ENCODE measurements at regions not wholly inside any gene's neighbourhood (a gene's known extent, or its start where the extent isn't known, plus 50 kb on each side); places are given as distances from the start of the nearest gene placed in this dataset.

DNA sequence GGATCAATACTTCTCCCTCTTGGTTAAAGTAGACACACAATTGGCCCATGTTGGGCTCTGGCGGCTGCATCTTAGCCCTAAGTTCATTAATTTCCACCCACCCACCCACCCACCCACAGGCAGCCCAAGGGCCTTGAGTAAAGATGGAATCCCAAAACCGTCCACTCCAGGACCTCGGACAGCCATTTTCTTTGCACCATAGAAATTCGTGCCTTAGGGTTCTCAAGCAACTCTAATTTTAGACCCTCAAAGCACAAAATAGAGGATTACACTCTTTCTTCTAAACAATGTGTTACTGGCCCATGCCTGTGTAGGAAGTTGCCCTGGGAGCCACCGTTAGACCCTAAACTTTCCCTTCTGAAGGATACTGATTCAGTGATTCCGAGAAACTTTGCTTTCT lies 568.5 kb downstream of the IRX1 start:
- Mint-ChIP-seq H3K36me3 (ENCODE audit: insufficient read depth, unreplicated experiment) (no peaks in the 10 kb centered on the region), H3K4me3 (ENCODE audit: low read depth, unreplicated experiment) (no peak overlapping the region), H3K4me1 (ENCODE audit: low read depth, unreplicated experiment) (no peaks in the 10 kb centered on the region), H3K9me3 (ENCODE audit: low read depth, unreplicated experiment) (peaks cover 11% of the 10 kb centered on the region), H3K27me3 (ENCODE audit: unreplicated experiment) (no peaks in the 10 kb centered on the region), H3K27ac (ENCODE audit: unreplicated experiment) (no peak overlapping the region)
- BruUV-seq (replicated peaks) = no TSS peak
- no peak for TF ChIP-seq CTCF (IDR thresholded peaks at IDR 0.05; ENCODE audit: unreplicated experiment)
- no peak for DNase-seq
- CTCF ChIA-PET = no interaction called here
- intact Hi-C loops (cut with micrococcal nuclease; ENCODE audit: unreplicated experiment) = no loop called here

DNA sequence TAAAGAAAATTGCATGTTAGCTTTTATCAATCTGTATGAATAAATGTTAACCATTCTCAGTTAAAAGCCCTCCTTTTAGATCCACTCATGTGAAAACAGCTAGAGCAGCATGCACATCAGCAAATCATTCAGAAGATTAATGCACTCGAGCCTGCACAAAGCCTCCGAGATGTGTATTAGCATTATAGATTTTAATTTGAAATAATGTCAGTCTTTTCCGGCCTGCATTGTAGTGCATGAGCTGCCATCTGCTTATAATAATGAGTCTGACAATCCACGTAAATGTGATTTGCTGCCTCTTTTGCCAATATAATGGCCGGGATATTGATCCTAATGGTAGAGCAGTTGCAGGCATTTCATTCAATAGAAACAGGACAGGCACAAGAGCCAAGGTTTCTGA lies 585.1 kb downstream of the IRX1 start:
- DNase-seq = no peak
- Mint-ChIP-seq H3K27ac (ENCODE audit: unreplicated experiment) (no peak overlapping the region), H3K27me3 (ENCODE audit: unreplicated experiment) (no peaks in the 10 kb centered on the region), H3K9me3 (ENCODE audit: low read depth, unreplicated experiment) (peaks cover 9% of the 10 kb centered on the region), H3K4me1 (ENCODE audit: low read depth, unreplicated experiment) (no peaks in the 10 kb centered on the region), H3K4me3 (ENCODE audit: low read depth, unreplicated experiment) (no peak overlapping the region), H3K36me3 (ENCODE audit: insufficient read depth, unreplicated experiment) (no peaks in the 10 kb centered on the region)
- TF ChIP-seq CTCF (IDR thresholded peaks at IDR 0.05; ENCODE audit: unreplicated experiment) = no peak
- CTCF ChIA-PET = no interaction called here
- no TSS peak for BruUV-seq (replicated peaks)
- intact Hi-C loops (cut with micrococcal nuclease; ENCODE audit: unreplicated experiment) = no loop called here

DNA sequence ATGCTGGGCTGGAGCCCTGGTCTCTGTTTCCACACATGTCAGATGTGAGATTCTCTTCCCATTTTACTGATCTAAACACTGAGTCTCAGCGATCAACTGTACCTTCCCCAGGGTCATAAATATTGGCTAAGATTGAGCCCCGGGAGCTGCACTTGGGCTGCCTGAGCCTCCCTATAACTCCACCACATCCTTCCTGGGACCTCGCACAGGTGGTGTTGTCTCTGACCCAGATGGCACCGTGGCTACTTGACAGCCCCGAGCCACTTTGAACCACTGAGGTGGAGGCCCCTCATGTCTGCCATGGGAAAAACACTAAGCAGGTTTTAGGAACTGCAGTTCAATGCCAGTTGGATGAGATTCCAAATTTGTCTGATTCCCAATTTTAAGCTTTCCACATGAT lies 586.5 kb downstream of the IRX1 start:
- no peak for TF ChIP-seq CTCF (IDR thresholded peaks at IDR 0.05; ENCODE audit: unreplicated experiment)
- H3K36me3 Mint-ChIP-seq (ENCODE audit: insufficient read depth, unreplicated experiment) = no peaks in the 10 kb centered on the region
- no peak overlapping the region for H3K27ac Mint-ChIP-seq (ENCODE audit: unreplicated experiment)
- no peaks in the 10 kb centered on the region for H3K27me3 Mint-ChIP-seq (ENCODE audit: unreplicated experiment)
- H3K9me3 Mint-ChIP-seq (ENCODE audit: low read depth, unreplicated experiment) = peaks cover 2% of the 10 kb centered on the region
- CTCF ChIA-PET = no interaction called here
- intact Hi-C loops (cut with micrococcal nuclease; ENCODE audit: unreplicated experiment) = no loop called here
- DNase-seq = no peak
- no peak overlapping the region for H3K4me3 Mint-ChIP-seq (ENCODE audit: low read depth, unreplicated experiment)
- H3K4me1 Mint-ChIP-seq (ENCODE audit: low read depth, unreplicated experiment) = no peaks in the 10 kb centered on the region
- BruUV-seq (replicated peaks) = no TSS peak

- no peak for DNase-seq
- intact Hi-C loops (cut with micrococcal nuclease; ENCODE audit: unreplicated experiment) = no loop called here
- H3K27me3 Mint-ChIP-seq (ENCODE audit: unreplicated experiment) = no peaks in the 10 kb centered on the region
- H3K36me3 Mint-ChIP-seq (ENCODE audit: insufficient read depth, unreplicated experiment) = peaks cover 4% of the 10 kb centered on the region
- H3K9me3 Mint-ChIP-seq (ENCODE audit: low read depth, unreplicated experiment) = peaks cover 12% of the 10 kb centered on the region
- CTCF ChIA-PET = no interaction called here
- H3K27ac Mint-ChIP-seq (ENCODE audit: unreplicated experiment) = no peak overlapping the region
- TF ChIP-seq CTCF (IDR thresholded peaks at IDR 0.05; ENCODE audit: unreplicated experiment) = no peak
- H3K4me1 Mint-ChIP-seq (ENCODE audit: low read depth, unreplicated experiment) = no peaks in the 10 kb centered on the region
- BruUV-seq (replicated peaks) = no TSS peak
- no peak overlapping the region for H3K4me3 Mint-ChIP-seq (ENCODE audit: low read depth, unreplicated experiment)
These were observed 589.5 kb downstream of the IRX1 start for GRCh38 chr5:4185127-4185526.

- Mint-ChIP-seq H3K27me3 (ENCODE audit: unreplicated experiment) (no peaks in the 10 kb centered on the region), H3K9me3 (ENCODE audit: low read depth, unreplicated experiment) (peaks cover 12% of the 10 kb centered on the region), H3K36me3 (ENCODE audit: insufficient read depth, unreplicated experiment) (peaks cover 4% of the 10 kb centered on the region), H3K27ac (ENCODE audit: unreplicated experiment) (no peak overlapping the region), H3K4me3 (ENCODE audit: low read depth, unreplicated experiment) (no peak overlapping the region), H3K4me1 (ENCODE audit: low read depth, unreplicated experiment) (no peaks in the 10 kb centered on the region)
- no peak for TF ChIP-seq CTCF (IDR thresholded peaks at IDR 0.05; ENCODE audit: unreplicated experiment)
- CTCF ChIA-PET = no interaction called here
- no peak for DNase-seq
- intact Hi-C loops (cut with micrococcal nuclease; ENCODE audit: unreplicated experiment) = no loop called here
- no TSS peak for BruUV-seq (replicated peaks)
These were observed 593.1 kb downstream of the IRX1 start for GRCh38 chr5:4188704-4189103.
